Adrenal gland (tissue), 9 donors: ENCODE measurements at regions not wholly inside any gene's neighbourhood (a gene's known extent, or its start where the extent isn't known, plus 50 kb on each side); places are given as distances from the start of the nearest gene placed in this dataset.
A peak's percentile ranks its signal among the peaks of the same experiment; 100 is the strongest.

Experiments used
- DNase-seq, 7 donors: peaks; one replicate each; pipeline ENCODE4 v3.0.0-alpha.2; 2019 to 2020
- H3K27ac ChIP-seq, 5 donors: fragments of 200-600 bp; sonication (generic) in 4 of 5; 1 replicate in 3 of 5; 2 replicates in 2 of 5; pipeline versions ENCODE4 v1.5.1 to v1.8.0; 2016 to 2020; ENCODE audit warnings: mild to moderate bottlenecking in 1 of 5
- H3K27me3 ChIP-seq: fragments of 200-600 bp; 2 replicates; pipeline ENCODE4 v1.8.0; 2021
- H3K36me3 ChIP-seq, 2 donors: fragments of 200-600 bp; replicated peaks in 1 of 2; 1 replicate in 1 of 2; 2 replicates in 1 of 2; pipeline versions ENCODE4 v1.5.1 to v1.8.0; 2018 to 2022
- H3K4me1 ChIP-seq, 2 donors: fragments of 200-600 bp; replicated peaks in 1 of 2; 1 replicate in 1 of 2; 2 replicates in 1 of 2; pipeline versions ENCODE4 v1.5.1 to v1.8.0; 2018 to 2021
- H3K4me3 ChIP-seq, 4 donors: fragments of 200-600 bp; sonication (generic) in 3 of 4; one replicate each; pipeline ENCODE4 v1.5.1; 2016 to 2018
- H3K9me3 ChIP-seq, 3 donors: fragments of 200-600 bp; sonication (generic) in 1 of 3; replicated peaks in 1 of 3; 1 replicate in 2 of 3; 2 replicates in 1 of 3; pipeline versions ENCODE4 v1.5.1 to v1.8.0; 2016 to 2021
- POLR2A ChIP-seq, 2 donors: fragments of 450-650 bp; IDR thresholded peaks; one replicate each; pipeline ENCODE4 v1.6.1; 2017; ENCODE audit warnings: antibody characterized with exemption in 2 of 2, mild to moderate bottlenecking in 2 of 2, moderate library complexity in 1 of 2
- WGBS, 4 donors: extraction: QIAGEN DNeasy Blood & Tissue Kit in 2 of 4; methylation state at CpG; one replicate each; pipeline versions ENCODE4 v1.1.5 to v1.1.7; 2013 to 2017; 5-methylcytosine and 5-hydroxymethylcytosine counted together
- intact Hi-C, 2 donors: fragments of 100-400 bp; cut with DNase I; formaldehyde crosslinking; loops; one replicate each; pipeline versions ENCODE4 v1.14.1 to v1.15.0; 2022 to 2023
- TF ChIP-seq, protein P1 (sequence below), 6 experiments: fragments of 450-650 bp in 4 of 6; fragments of 200-600 bp in 2 of 6; sonication (generic) in 1 of 6; IDR thresholded peaks; 1 replicate in 5 of 6; 2 replicates in 1 of 6; pipeline versions ENCODE4 v1.5.1 to v1.8.0; 2016 to 2021; ENCODE audit warnings: antibody characterized with exemption in 6 of 6, mild to moderate bottlenecking in 2 of 6, moderate library complexity in 1 of 6
- donor health status: healthy with polysubstance abuse.
- donor health status: Bipolar disorder and iron deficiency.
- donor health status: DM: yes; HTN: yes; CAD: no.
- donor health status: DM: no; HTN: no; CAD: no.
- donor health status: DM: no; HTN: no; CAD: no.

GRCh38 chr10:30765616-30766015, 136.1 kb upstream of the LYZL2 start:
- TF ChIP-seq, protein P1, sequence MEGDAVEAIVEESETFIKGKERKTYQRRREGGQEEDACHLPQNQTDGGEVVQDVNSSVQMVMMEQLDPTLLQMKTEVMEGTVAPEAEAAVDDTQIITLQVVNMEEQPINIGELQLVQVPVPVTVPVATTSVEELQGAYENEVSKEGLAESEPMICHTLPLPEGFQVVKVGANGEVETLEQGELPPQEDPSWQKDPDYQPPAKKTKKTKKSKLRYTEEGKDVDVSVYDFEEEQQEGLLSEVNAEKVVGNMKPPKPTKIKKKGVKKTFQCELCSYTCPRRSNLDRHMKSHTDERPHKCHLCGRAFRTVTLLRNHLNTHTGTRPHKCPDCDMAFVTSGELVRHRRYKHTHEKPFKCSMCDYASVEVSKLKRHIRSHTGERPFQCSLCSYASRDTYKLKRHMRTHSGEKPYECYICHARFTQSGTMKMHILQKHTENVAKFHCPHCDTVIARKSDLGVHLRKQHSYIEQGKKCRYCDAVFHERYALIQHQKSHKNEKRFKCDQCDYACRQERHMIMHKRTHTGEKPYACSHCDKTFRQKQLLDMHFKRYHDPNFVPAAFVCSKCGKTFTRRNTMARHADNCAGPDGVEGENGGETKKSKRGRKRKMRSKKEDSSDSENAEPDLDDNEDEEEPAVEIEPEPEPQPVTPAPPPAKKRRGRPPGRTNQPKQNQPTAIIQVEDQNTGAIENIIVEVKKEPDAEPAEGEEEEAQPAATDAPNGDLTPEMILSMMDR (IDR thresholded peaks at IDR 0.05), result no peak
- no peak for TF ChIP-seq POLR2A (IDR thresholded peaks at IDR 0.05)
- peaks cover 0 to 5% (median 0%) of the 10 kb centered on the region in 3 donors for H3K9me3 ChIP-seq
- H3K4me1 ChIP-seq, result no peaks in the 10 kb centered on the region
- H3K4me3 ChIP-seq, result no peak overlapping the region
- intact Hi-C loops, result no loop called here
- no peaks in the 10 kb centered on the region for H3K36me3 ChIP-seq
- no peak overlapping the region for H3K27ac ChIP-seq
- no peak for DNase-seq
- H3K27me3 ChIP-seq, result no peaks in the 10 kb centered on the region
- WGBS, 4 donors, result 58 to 91% (median 74%) methylated on average over 6 to 8 of the region's 8 CpGs

DNA sequence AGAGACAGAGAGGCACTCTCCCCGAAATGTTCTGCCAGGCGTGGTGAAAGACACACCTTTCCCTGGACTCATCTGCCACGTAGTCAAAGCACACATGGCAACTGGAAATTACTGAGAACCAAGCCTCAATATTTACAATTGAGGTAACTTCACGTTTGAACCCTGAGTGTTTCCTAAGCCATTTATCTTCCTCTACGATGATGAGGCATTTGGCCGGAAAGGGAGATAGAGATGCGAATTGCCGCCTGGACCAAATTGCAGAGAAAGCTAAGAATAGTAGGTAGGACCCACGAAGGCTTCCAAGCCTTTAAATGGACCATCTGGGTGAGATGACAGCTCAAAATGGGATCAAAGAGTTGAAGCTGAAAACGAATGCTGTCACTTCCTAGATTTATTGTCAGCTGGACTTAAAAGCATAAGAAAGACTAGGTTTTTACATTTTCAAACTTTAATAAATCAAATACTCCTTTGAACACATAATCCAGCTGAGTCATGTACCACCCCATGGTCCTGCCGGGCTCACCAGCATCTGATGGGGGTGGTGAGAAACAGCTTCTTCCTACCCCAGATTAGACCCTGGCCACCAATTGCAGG, 135.6 kb upstream of the LYZL2 start:
- H3K9me3 ChIP-seq, result peaks cover 0 to 5% (median 0%) of the 10 kb centered on the region in 3 donors
- TF ChIP-seq, protein P1 (IDR thresholded peaks at IDR 0.05), result no peak
- TF ChIP-seq POLR2A (IDR thresholded peaks at IDR 0.05), result no peak

GRCh38 chr10:30763918-30764317, 134.4 kb upstream of the LYZL2 start:
- no peak overlapping the region for H3K4me3 ChIP-seq
- intact Hi-C loops, result no loop called here

More for the DNA sequence above, 135.6 kb upstream of the LYZL2 start:
- no peaks in the 10 kb centered on the region for H3K27me3 ChIP-seq
- 62 to 70% (median 67%) methylated on average over 11 of the region's 11 CpGs for WGBS, 4 donors
- no peaks in the 10 kb centered on the region for H3K4me1 ChIP-seq
- no peak overlapping the region for H3K27ac ChIP-seq
- intact Hi-C loops, result no loop called here
- DNase-seq, result no peak
- H3K36me3 ChIP-seq, result no peaks in the 10 kb centered on the region
- H3K4me3 ChIP-seq, result no peak overlapping the region

GRCh38 chr10:30762620-30763019, 133.1 kb upstream of the LYZL2 start:
- no peaks in the 10 kb centered on the region for H3K36me3 ChIP-seq
- H3K27me3 ChIP-seq, result no peaks in the 10 kb centered on the region
- DNase-seq, result no peak
- intact Hi-C loops, result no loop called here
- TF ChIP-seq, protein P1 (IDR thresholded peaks at IDR 0.05), result no peak
- no peak for TF ChIP-seq POLR2A (IDR thresholded peaks at IDR 0.05)
- H3K4me3 ChIP-seq, result no peak overlapping the region
- H3K27ac ChIP-seq, result no peak overlapping the region
- H3K9me3 ChIP-seq, result no peaks in the 10 kb centered on the region
- H3K4me1 ChIP-seq, result no peaks in the 10 kb centered on the region
- 64 to 81% (median 71%) methylated on average over 2 of the region's 2 CpGs for WGBS, 4 donors

More at GRCh38 chr10:30763918-30764317, 134.4 kb upstream of the LYZL2 start:
- peak in 4 of 7 donors; percentile 31 to 59 (median 41) for DNase-seq
- no peaks in the 10 kb centered on the region for H3K36me3 ChIP-seq
- no peaks in the 10 kb centered on the region for H3K9me3 ChIP-seq
- no peaks in the 10 kb centered on the region for H3K4me1 ChIP-seq
- H3K27ac ChIP-seq, result no peak overlapping the region
- no peak for TF ChIP-seq POLR2A (IDR thresholded peaks at IDR 0.05)
- TF ChIP-seq, protein P1 (IDR thresholded peaks at IDR 0.05), result no peak
- H3K27me3 ChIP-seq, result no peaks in the 10 kb centered on the region
- 74 to 82% (median 80%) methylated on average over 11 of the region's 11 CpGs for WGBS, 4 donors
